ENCODE measurements at regions not wholly inside any gene's neighbourhood (a gene's known extent, or its start where the extent isn't known, plus 50 kb on each side); places are given as distances from the start of the nearest gene placed in this dataset.

DNA sequence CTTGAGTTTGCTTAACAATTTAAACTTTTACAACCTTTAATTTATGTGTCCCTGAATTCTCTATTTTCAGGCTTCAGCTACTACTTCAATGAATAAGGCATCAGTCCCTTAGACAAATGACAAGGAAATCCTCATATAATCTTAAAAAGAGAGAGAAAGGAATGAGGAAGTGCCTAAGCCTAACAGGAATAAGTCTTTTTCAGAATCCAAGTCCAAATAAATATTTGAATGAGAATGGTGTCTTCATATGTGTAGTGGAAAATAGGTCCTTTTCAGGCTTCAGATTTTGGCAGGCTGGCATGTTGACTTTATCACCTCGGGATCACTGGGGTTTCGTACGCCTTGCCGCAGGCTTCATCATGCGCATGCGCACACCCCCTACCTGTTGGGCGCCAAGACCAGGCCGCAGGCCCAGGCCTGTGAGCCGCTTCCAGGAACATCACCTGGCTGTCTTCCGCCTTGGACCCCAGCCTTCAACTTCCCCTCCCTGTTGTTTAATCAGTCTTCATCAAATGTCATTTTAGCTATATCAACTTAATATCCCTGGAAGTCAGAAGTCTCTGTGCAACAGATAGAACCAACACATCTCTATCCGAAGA, 334.5 kb downstream of the SOX2 start:
- H3K27ac ChIP-seq (ENCODE audit: low read length in 2 of 2) = no peak overlapping the region
- ChIA-PET POLR2A (no interaction called here), CTCF (no interaction called here)
- no peak overlapping the region for H3K27ac Mint-ChIP-seq
- no peaks in the 10 kb centered on the region for H3K4me1 Mint-ChIP-seq
- no peaks in the 10 kb centered on the region for H3K79me2 ChIP-seq (ENCODE audit: control insufficient read depth, insufficient read depth, low read length)
- H2AFZ ChIP-seq (ENCODE audit: insufficient read depth, low read depth, low read length, poor library complexity, severe bottlenecking) = no peak overlapping the region
- no peak overlapping the region for H3K4me2 ChIP-seq (replicated peaks; ENCODE audit: low read depth, low read length, poor library complexity, severe bottlenecking)
- no peaks in the 10 kb centered on the region for H3K4me1 ChIP-seq (ENCODE audit: control insufficient read depth in 2 of 2, insufficient read depth in 2 of 2, low read length in 2 of 2)
- H3K9me3 ChIP-seq (ENCODE audit: control extremely low read depth in 1 of 3, control insufficient read depth in 2 of 3, insufficient read depth in 1 of 3, low read length in 2 of 3) = peaks cover 0 to 2% (median 0%) of the 10 kb centered on the region in 3 donors
- H4K20me1 ChIP-seq (ENCODE audit: control insufficient read depth, insufficient read depth, low read length, poor library complexity, severe bottlenecking) = no peaks in the 10 kb centered on the region
- H3K27me3 Mint-ChIP-seq = no peaks in the 10 kb centered on the region
- intact Hi-C loops (cut with micrococcal nuclease) = no loop called here
- ATAC-seq (ENCODE audit: low read depth) (no peak), DNase-seq (no peak)
- H3K4me3 ChIP-seq (ENCODE audit: control extremely low read depth in 1 of 5, extremely low read depth in 1 of 5, insufficient read depth in 1 of 5, low read depth in 2 of 5, low read length in 4 of 5) = no peak overlapping the region
- WGBS (ENCODE audit: insufficient coverage) = 95% methylated on average over 10 of the region's 11 CpGs
- TF ChIP-seq EZH2 (IDR thresholded peaks at IDR 0.05; ENCODE audit: borderline replicate concordance, insufficient read depth, low read depth, low read length, poor library complexity, severe bottlenecking) = no peak
- TF ChIP-seq, protein P1, sequence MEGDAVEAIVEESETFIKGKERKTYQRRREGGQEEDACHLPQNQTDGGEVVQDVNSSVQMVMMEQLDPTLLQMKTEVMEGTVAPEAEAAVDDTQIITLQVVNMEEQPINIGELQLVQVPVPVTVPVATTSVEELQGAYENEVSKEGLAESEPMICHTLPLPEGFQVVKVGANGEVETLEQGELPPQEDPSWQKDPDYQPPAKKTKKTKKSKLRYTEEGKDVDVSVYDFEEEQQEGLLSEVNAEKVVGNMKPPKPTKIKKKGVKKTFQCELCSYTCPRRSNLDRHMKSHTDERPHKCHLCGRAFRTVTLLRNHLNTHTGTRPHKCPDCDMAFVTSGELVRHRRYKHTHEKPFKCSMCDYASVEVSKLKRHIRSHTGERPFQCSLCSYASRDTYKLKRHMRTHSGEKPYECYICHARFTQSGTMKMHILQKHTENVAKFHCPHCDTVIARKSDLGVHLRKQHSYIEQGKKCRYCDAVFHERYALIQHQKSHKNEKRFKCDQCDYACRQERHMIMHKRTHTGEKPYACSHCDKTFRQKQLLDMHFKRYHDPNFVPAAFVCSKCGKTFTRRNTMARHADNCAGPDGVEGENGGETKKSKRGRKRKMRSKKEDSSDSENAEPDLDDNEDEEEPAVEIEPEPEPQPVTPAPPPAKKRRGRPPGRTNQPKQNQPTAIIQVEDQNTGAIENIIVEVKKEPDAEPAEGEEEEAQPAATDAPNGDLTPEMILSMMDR (IDR thresholded peaks at IDR 0.05) = no peak
- no peak overlapping the region for H3K9ac ChIP-seq (ENCODE audit: low read length)
- peaks cover 2% of the 10 kb centered on the region for H3K9me3 Mint-ChIP-seq (ENCODE audit: insufficient read depth)
- H3K36me3 ChIP-seq (replicated peaks in 1 of 2; ENCODE audit: control extremely low read depth in 1 of 2, control insufficient read depth in 1 of 2, extremely low read depth in 1 of 2, insufficient read depth in 2 of 2, low read length in 1 of 2) = no peaks in the 10 kb centered on the region
- no peak overlapping the region for H3K4me3 Mint-ChIP-seq
- H3K27me3 ChIP-seq (replicated peaks in 1 of 4; ENCODE audit: control extremely low read depth in 1 of 4, control insufficient read depth in 3 of 4, insufficient read depth in 4 of 4, low read length in 3 of 4) = no peaks in the 10 kb centered on the region

DNA sequence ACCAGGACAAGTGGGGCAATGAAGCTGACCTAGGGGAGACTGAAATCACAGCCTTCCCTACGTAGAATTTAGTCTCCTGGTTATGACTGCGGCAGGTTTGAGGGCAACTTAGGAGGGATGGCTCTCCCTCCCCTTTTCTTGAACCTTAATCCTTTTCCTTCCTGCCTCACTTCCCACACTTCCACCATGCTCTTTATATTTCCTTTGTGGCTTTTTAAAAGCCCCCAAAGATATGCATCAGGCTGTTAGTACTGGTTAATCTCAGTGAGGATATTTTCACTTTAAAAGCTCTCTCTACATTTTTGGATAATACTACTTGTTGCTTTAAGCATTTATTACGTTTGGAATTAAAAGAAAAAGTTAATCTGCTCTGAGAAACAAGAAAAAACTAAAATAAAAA, 339.2 kb downstream of the SOX2 start:
- Mint-ChIP-seq H3K27ac (no peak overlapping the region), H3K9me3 (ENCODE audit: insufficient read depth) (peaks cover 2% of the 10 kb centered on the region), H3K27me3 (no peaks in the 10 kb centered on the region), H3K4me3 (no peak overlapping the region), H3K4me1 (no peaks in the 10 kb centered on the region)
- peaks cover 0 to 2% (median 0%) of the 10 kb centered on the region in 3 donors for H3K9me3 ChIP-seq (ENCODE audit: control extremely low read depth in 1 of 3, control insufficient read depth in 2 of 3, insufficient read depth in 1 of 3, low read length in 2 of 3)
- no peak overlapping the region for H2AFZ ChIP-seq (ENCODE audit: insufficient read depth, low read depth, low read length, poor library complexity, severe bottlenecking)
- H4K20me1 ChIP-seq (ENCODE audit: control insufficient read depth, insufficient read depth, low read length, poor library complexity, severe bottlenecking) = no peaks in the 10 kb centered on the region
- TF ChIP-seq, protein P1 (IDR thresholded peaks at IDR 0.05) = no peak
- TF ChIP-seq EZH2 (IDR thresholded peaks at IDR 0.05; ENCODE audit: borderline replicate concordance, insufficient read depth, low read depth, low read length, poor library complexity, severe bottlenecking) = no peak
- DNase-seq = no peak
- CTCF ChIA-PET = no interaction called here
- intact Hi-C loops (cut with micrococcal nuclease) = no loop called here
- no peaks in the 10 kb centered on the region for H3K4me1 ChIP-seq (ENCODE audit: control insufficient read depth in 2 of 2, insufficient read depth in 2 of 2, low read length in 2 of 2)
- no peak overlapping the region for H3K9ac ChIP-seq (ENCODE audit: low read length)
- H3K79me2 ChIP-seq (ENCODE audit: control insufficient read depth, insufficient read depth, low read length) = no peaks in the 10 kb centered on the region
- no peak for ATAC-seq (ENCODE audit: low read depth)
- no peak overlapping the region for H3K27ac ChIP-seq (ENCODE audit: low read length in 2 of 2)
- no CpG with 5 or more reads among the region's 3 CpGs for WGBS (ENCODE audit: insufficient coverage)
- POLR2A ChIA-PET = no interaction called here
- no peak overlapping the region for H3K4me2 ChIP-seq (replicated peaks; ENCODE audit: low read depth, low read length, poor library complexity, severe bottlenecking)
- H3K36me3 ChIP-seq (replicated peaks in 1 of 2; ENCODE audit: control extremely low read depth in 1 of 2, control insufficient read depth in 1 of 2, extremely low read depth in 1 of 2, insufficient read depth in 2 of 2, low read length in 1 of 2) = no peaks in the 10 kb centered on the region
- no peaks in the 10 kb centered on the region for H3K27me3 ChIP-seq (replicated peaks in 1 of 4; ENCODE audit: control extremely low read depth in 1 of 4, control insufficient read depth in 3 of 4, insufficient read depth in 4 of 4, low read length in 3 of 4)
- H3K4me3 ChIP-seq (ENCODE audit: control extremely low read depth in 1 of 5, extremely low read depth in 1 of 5, insufficient read depth in 1 of 5, low read depth in 2 of 5, low read length in 4 of 5) = no peak overlapping the region
